ENCODE measurements at regions not wholly inside any gene's neighbourhood (a gene's known extent, or its start where the extent isn't known, plus 50 kb on each side); places are given as distances from the start of the nearest gene placed in this dataset.

DNA sequence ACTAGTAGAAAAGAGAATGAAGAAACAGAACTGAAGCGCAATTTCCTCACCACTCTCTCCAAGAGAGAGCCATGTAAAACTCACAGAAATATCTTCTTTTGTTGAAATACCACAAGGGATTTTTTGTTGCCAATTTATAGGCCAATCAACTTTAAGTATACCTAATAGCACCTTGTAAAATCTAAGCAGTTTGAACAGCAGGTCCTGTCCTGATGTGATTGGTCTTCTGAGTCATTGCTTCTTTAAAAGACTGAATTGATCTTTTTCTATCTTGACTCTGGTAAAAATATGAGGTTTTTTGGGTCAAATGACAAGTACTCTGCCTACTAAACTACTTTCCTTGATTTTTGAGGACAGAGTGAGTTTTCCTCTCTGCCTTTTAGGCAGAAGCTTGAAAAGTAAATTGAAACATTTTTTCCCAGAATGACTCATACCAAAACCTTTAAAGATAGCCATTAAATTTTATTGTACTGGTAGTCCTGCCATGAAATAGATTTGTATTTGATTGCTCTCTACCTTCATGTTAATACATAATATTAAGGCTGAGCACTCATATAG is 343.9 kb upstream of the CBLB start:
- TF ChIP-seq, protein P1, sequence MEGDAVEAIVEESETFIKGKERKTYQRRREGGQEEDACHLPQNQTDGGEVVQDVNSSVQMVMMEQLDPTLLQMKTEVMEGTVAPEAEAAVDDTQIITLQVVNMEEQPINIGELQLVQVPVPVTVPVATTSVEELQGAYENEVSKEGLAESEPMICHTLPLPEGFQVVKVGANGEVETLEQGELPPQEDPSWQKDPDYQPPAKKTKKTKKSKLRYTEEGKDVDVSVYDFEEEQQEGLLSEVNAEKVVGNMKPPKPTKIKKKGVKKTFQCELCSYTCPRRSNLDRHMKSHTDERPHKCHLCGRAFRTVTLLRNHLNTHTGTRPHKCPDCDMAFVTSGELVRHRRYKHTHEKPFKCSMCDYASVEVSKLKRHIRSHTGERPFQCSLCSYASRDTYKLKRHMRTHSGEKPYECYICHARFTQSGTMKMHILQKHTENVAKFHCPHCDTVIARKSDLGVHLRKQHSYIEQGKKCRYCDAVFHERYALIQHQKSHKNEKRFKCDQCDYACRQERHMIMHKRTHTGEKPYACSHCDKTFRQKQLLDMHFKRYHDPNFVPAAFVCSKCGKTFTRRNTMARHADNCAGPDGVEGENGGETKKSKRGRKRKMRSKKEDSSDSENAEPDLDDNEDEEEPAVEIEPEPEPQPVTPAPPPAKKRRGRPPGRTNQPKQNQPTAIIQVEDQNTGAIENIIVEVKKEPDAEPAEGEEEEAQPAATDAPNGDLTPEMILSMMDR (IDR thresholded peaks at IDR 0.05; ENCODE audit: insufficient read depth, low read length) = no peak
- TF ChIP-seq, protein P2, sequence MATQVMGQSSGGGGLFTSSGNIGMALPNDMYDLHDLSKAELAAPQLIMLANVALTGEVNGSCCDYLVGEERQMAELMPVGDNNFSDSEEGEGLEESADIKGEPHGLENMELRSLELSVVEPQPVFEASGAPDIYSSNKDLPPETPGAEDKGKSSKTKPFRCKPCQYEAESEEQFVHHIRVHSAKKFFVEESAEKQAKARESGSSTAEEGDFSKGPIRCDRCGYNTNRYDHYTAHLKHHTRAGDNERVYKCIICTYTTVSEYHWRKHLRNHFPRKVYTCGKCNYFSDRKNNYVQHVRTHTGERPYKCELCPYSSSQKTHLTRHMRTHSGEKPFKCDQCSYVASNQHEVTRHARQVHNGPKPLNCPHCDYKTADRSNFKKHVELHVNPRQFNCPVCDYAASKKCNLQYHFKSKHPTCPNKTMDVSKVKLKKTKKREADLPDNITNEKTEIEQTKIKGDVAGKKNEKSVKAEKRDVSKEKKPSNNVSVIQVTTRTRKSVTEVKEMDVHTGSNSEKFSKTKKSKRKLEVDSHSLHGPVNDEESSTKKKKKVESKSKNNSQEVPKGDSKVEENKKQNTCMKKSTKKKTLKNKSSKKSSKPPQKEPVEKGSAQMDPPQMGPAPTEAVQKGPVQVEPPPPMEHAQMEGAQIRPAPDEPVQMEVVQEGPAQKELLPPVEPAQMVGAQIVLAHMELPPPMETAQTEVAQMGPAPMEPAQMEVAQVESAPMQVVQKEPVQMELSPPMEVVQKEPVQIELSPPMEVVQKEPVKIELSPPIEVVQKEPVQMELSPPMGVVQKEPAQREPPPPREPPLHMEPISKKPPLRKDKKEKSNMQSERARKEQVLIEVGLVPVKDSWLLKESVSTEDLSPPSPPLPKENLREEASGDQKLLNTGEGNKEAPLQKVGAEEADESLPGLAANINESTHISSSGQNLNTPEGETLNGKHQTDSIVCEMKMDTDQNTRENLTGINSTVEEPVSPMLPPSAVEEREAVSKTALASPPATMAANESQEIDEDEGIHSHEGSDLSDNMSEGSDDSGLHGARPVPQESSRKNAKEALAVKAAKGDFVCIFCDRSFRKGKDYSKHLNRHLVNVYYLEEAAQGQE (IDR thresholded peaks at IDR 0.05; ENCODE audit: insufficient replicate concordance, low read depth) = no peak
- no peak for TF ChIP-seq SPI1 (IDR thresholded peaks at IDR 0.05; ENCODE audit: borderline replicate concordance, low read depth)
- no peak for TF ChIP-seq GABPA (IDR thresholded peaks at IDR 0.05; ENCODE audit: low read depth)
- no peak for TF ChIP-seq POLR2AphosphoS5 (IDR thresholded peaks at IDR 0.05; ENCODE audit: low read depth)
- no peak for DNase-seq (ENCODE audit: low read depth in 1 of 2, low spot score in 1 of 2)
- no peak overlapping the region for H3K27ac ChIP-seq (replicated peaks)
- H3K27me3 ChIP-seq (ENCODE audit: insufficient read depth, poor library complexity, severe bottlenecking) = no peaks in the 10 kb centered on the region
- H3K4me3 ChIP-seq (replicated peaks; ENCODE audit: insufficient read depth, low read length) = no peak overlapping the region

DNA sequence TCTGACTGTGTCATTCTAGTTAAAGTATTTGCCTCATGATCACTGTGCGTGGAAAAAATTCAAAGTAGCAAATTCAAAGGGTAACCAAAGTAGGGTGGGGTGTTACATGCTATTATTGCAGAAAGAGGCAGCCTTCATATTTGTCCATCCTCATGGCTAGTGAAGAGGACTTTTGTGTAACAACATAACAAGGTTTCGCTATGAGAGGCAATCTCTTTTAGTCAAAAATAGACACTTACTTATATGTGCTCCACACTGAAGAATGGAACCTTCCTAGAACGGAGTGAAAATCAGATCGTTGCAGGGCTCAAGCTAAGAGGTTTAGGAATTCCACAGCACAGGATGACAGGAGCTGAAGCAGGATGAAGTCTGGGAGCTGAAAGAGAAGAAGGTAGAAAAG is 345.1 kb upstream of the CBLB start:
- no peak overlapping the region for H3K27ac ChIP-seq (replicated peaks)
- DNase-seq (ENCODE audit: low read depth in 1 of 2, low spot score in 1 of 2) = no peak
- no peak overlapping the region for H3K4me3 ChIP-seq (replicated peaks; ENCODE audit: insufficient read depth, low read length)
- no peaks in the 10 kb centered on the region for H3K27me3 ChIP-seq (ENCODE audit: insufficient read depth, poor library complexity, severe bottlenecking)
- TF ChIP-seq POLR2AphosphoS5 (IDR thresholded peaks at IDR 0.05; ENCODE audit: low read depth) (no peak), SPI1 (IDR thresholded peaks at IDR 0.05; ENCODE audit: borderline replicate concordance, low read depth) (no peak), GABPA (IDR thresholded peaks at IDR 0.05; ENCODE audit: low read depth) (no peak)
- TF ChIP-seq, protein P2 (IDR thresholded peaks at IDR 0.05; ENCODE audit: insufficient replicate concordance, low read depth) = no peak
- TF ChIP-seq, protein P1 (IDR thresholded peaks at IDR 0.05; ENCODE audit: insufficient read depth, low read length) = no peak

DNA sequence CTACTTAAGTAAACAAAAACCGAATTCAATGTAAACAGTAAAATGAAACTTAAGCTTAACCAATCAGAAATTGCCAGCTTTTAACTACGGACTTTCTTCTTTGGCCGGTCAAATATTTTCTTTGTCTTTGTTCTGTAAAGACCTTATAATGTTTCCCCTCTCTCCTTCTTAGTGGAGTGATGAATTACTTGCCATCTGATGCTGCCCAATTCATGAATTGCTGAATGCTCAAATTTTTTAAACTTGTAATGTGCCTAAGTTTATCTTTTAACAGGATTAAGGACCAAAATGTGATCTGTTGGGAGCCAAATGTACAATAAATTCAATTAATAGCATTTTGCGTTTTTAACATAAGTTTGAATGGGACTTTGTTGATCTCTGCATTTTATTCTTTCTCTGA is 345.8 kb upstream of the CBLB start:
- no peak for DNase-seq (ENCODE audit: low read depth in 1 of 2, low spot score in 1 of 2)
- H3K27ac ChIP-seq (replicated peaks) = no peak overlapping the region
- TF ChIP-seq POLR2AphosphoS5 (IDR thresholded peaks at IDR 0.05; ENCODE audit: low read depth) (no peak), GABPA (IDR thresholded peaks at IDR 0.05; ENCODE audit: low read depth) (no peak), SPI1 (IDR thresholded peaks at IDR 0.05; ENCODE audit: borderline replicate concordance, low read depth) (no peak)
- TF ChIP-seq, protein P1 (IDR thresholded peaks at IDR 0.05; ENCODE audit: insufficient read depth, low read length) = no peak
- TF ChIP-seq, protein P2 (IDR thresholded peaks at IDR 0.05; ENCODE audit: insufficient replicate concordance, low read depth) = no peak
- no peak overlapping the region for H3K4me3 ChIP-seq (replicated peaks; ENCODE audit: insufficient read depth, low read length)
- H3K27me3 ChIP-seq (ENCODE audit: insufficient read depth, poor library complexity, severe bottlenecking) = no peaks in the 10 kb centered on the region

All from HL-60 (cell line).